BJ (cell line): ENCODE measurements at regions not wholly inside any gene's neighbourhood (a gene's known extent, or its start where the extent isn't known, plus 50 kb on each side); places are given as distances from the start of the nearest gene placed in this dataset.

Experiments
- CTCF ChIA-PET: fragments of 350-600 bp; formaldehyde crosslinking; extraction: SDS; loops from one replicate; lab custom pipeline; 2021; ENCODE audit warnings: antibody characterized with exemption, inconsistent platforms; lab: Yijun Ruan, JAX
- POLR2A ChIA-PET: fragments of 300-600 bp; sonication (Branson Sonifier 250); formaldehyde crosslinking; extraction: SDS; loops from one replicate; lab custom pipeline; 2021; ENCODE audit warnings: antibody characterized with exemption; lab: Charles Lee
- DNase-seq: peaks from one replicate; pipeline ENCODE4 v3.0.0-alpha.2; 2011; ENCODE audit warnings: low read depth
- H3K27me3 ChIP-seq: 2 replicates; pipeline ENCODE4 v1.6.0; 2011; ENCODE audit warnings: low read length; ENCODE audit not compliant: control insufficient read depth, insufficient read depth
- H3K36me3 ChIP-seq: 2 replicates; pipeline ENCODE4 v1.5.1; 2011; ENCODE audit warnings: low read length; ENCODE audit not compliant: control insufficient read depth, insufficient read depth
- H3K4me3 ChIP-seq: 2 replicates; pipeline ENCODE4 v1.5.1; 2011; ENCODE audit warnings: low read depth, mild to moderate bottlenecking, control low read depth, low read length
- TF ChIP-seq, protein P1 (sequence below): IDR thresholded peaks from 2 replicates; pipeline ENCODE4 v1.5.1; 2011; ENCODE audit warnings: low read depth, mild to moderate bottlenecking, control low read depth, inconsistent platforms, low read length, moderate library complexity; ENCODE audit not compliant: insufficient read depth

DNA sequence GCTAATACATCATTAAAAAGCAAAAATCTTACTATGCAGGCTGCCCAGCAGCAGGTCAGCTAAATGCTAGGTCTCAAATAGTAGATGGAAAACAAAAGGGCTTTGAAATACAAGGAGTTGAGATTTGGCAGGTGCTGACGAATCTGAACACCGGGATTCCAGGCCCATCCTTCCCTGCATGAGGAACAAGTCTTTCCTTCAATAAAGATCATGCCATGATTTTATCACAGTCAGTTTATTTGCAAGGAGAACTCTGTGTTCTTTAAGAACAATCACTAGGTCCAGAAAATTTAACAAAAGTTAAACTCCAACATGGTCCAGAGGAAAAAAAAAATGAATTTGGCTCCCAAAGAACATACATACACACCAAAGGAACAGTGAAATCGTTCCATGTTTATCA lies 551.4 kb downstream of the SLITRK6 start:
- H3K27me3 ChIP-seq: no peaks in the 10 kb centered on the region
- POLR2A ChIA-PET: no interaction called here
- TF ChIP-seq, protein P1, sequence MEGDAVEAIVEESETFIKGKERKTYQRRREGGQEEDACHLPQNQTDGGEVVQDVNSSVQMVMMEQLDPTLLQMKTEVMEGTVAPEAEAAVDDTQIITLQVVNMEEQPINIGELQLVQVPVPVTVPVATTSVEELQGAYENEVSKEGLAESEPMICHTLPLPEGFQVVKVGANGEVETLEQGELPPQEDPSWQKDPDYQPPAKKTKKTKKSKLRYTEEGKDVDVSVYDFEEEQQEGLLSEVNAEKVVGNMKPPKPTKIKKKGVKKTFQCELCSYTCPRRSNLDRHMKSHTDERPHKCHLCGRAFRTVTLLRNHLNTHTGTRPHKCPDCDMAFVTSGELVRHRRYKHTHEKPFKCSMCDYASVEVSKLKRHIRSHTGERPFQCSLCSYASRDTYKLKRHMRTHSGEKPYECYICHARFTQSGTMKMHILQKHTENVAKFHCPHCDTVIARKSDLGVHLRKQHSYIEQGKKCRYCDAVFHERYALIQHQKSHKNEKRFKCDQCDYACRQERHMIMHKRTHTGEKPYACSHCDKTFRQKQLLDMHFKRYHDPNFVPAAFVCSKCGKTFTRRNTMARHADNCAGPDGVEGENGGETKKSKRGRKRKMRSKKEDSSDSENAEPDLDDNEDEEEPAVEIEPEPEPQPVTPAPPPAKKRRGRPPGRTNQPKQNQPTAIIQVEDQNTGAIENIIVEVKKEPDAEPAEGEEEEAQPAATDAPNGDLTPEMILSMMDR: no peak
- no peaks in the 10 kb centered on the region for H3K36me3 ChIP-seq
- CTCF ChIA-PET: no interaction called here
- H3K4me3 ChIP-seq: no peak overlapping the region
- DNase-seq: no peak

DNA sequence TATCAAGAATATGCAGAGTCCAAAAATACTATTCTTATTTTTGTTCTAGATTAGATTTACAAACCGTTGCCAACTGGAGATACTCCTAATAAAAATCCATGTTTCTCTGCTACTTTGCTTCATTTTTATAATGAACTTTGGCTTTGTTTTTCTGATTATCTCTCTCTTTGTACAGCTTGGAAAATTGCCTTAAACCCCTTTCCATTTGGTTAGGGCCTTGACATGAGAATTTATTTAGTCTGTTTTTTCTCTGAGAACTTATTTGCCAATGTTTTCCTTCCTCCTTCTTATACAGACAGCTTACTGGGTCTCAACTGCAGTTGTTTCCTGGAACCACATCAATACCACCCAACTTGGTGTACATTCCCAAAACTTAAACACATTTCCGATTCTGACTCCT lies 555.4 kb downstream of the SLITRK6 start:
- H3K36me3 ChIP-seq: no peaks in the 10 kb centered on the region
- TF ChIP-seq, protein P1: no peak
- H3K27me3 ChIP-seq: no peaks in the 10 kb centered on the region
- DNase-seq: no peak
- POLR2A ChIA-PET: no interaction called here
- H3K4me3 ChIP-seq: no peak overlapping the region
- CTCF ChIA-PET: no interaction called here

DNA sequence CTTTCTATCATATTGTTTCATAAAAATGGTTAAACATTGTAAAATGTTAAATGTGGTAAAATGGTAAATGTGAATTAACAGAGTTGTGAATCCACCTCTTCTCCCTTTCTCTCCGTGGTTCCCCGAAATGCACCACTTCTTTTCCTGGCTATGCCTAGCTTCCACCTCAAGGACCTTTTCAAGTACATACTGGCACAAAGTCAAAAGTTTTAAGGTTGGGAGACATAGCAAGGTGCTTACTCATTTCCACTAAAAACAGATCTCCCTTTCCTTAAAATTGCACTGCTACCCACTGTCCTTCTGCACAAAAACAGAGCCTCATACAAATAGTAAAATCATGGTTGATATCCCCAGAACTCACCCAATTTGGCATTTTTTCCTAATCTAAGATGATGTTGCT lies 558.2 kb downstream of the SLITRK6 start:
- Histone ChIP-seq H3K36me3 (no peaks in the 10 kb centered on the region), H3K4me3 (no peak overlapping the region), H3K27me3 (no peaks in the 10 kb centered on the region)
- ChIA-PET CTCF (no interaction called here), POLR2A (no interaction called here)
- DNase-seq: no peak
- TF ChIP-seq, protein P1: no peak

DNA sequence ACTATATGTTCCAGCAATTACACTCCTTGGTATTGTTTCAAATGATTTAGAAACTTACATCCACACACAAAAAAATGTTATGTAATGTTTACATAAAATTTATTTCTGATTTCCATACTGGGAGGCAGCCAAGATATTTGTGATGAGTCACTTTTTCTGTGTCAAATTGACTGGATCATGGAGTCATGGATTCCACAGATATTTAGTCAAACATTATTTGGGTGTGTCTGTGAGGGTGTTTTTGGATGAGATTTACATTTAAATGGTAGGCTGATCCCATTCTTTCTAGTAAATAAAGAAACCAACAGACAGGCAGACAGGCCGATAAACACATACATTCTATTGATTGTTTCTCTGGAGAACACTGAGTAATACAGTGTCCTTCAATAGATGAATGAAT lies 562.8 kb downstream of the SLITRK6 start:
- ChIA-PET POLR2A (no interaction called here), CTCF (no interaction called here)
- DNase-seq: no peak
- TF ChIP-seq, protein P1: no peak
- no peak overlapping the region for H3K4me3 ChIP-seq
- no peaks in the 10 kb centered on the region for H3K27me3 ChIP-seq
- H3K36me3 ChIP-seq: no peaks in the 10 kb centered on the region

DNA sequence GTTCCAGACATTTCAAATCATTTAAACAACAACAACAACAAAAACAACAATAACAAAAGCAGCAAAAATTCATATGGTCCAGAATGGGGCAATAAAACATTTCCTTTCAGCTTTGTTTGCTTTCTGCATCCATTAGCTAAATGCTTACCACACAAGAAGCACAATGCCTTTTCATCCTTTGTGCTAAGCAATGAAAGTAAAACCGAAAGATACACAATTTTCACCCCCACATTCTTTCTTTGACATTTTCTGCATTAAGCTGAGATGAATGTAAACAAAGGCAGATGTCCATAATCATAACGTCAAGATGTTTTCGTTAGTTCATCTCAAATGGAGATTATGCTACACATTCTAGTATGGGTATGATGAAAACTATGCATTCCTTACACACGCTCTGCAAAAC lies 568.5 kb downstream of the SLITRK6 start:
- no peak for DNase-seq
- Histone ChIP-seq H3K4me3 (no peak overlapping the region), H3K27me3 (no peaks in the 10 kb centered on the region), H3K36me3 (no peaks in the 10 kb centered on the region)
- TF ChIP-seq, protein P1: no peak
- CTCF ChIA-PET: no interaction called here
- POLR2A ChIA-PET: no interaction called here
